Kidney epithelial cell (primary cell): ENCODE measurements at regions not wholly inside any gene's neighbourhood (a gene's known extent, or its start where the extent isn't known, plus 50 kb on each side); places are given as distances from the start of the nearest gene placed in this dataset.
"Not testable (repeated sequence)": the region's sequence is repeated elsewhere in the genome, so short reads cannot be mapped to it uniquely, and the experiment has no call there.

Experiments
- DNase-seq: peaks from one replicate; pipeline ENCODE4 v3.0.0-alpha.2; 2010; ENCODE audit warnings: low read depth
- H3K27me3 ChIP-seq: 2 replicates; pipeline ENCODE4 v1.6.0; 2011; ENCODE audit warnings: low read length; ENCODE audit not compliant: control insufficient read depth, insufficient read depth
- H3K36me3 ChIP-seq: 2 replicates; pipeline ENCODE4 v1.5.1; 2011; ENCODE audit warnings: low read length; ENCODE audit not compliant: control insufficient read depth, insufficient read depth
- H3K4me3 ChIP-seq: 2 replicates; pipeline ENCODE4 v1.5.1; 2011; ENCODE audit warnings: low read depth, mild to moderate bottlenecking, control low read depth, low read length
- TF ChIP-seq, protein P1 (sequence below): IDR thresholded peaks from 2 replicates; pipeline ENCODE4 v1.5.1; 2011; ENCODE audit warnings: mild to moderate bottlenecking, moderate library complexity, low read length, control low read depth, inconsistent platforms; ENCODE audit not compliant: insufficient read depth, poor library complexity, severe bottlenecking

GRCh38 chr3:145906755-145907154 is 254.2 kb downstream of the PLOD2 start:
- no peaks in the 10 kb centered on the region for H3K36me3 ChIP-seq
- no peak overlapping the region for H3K4me3 ChIP-seq
- DNase-seq: no peak
- TF ChIP-seq, protein P1, sequence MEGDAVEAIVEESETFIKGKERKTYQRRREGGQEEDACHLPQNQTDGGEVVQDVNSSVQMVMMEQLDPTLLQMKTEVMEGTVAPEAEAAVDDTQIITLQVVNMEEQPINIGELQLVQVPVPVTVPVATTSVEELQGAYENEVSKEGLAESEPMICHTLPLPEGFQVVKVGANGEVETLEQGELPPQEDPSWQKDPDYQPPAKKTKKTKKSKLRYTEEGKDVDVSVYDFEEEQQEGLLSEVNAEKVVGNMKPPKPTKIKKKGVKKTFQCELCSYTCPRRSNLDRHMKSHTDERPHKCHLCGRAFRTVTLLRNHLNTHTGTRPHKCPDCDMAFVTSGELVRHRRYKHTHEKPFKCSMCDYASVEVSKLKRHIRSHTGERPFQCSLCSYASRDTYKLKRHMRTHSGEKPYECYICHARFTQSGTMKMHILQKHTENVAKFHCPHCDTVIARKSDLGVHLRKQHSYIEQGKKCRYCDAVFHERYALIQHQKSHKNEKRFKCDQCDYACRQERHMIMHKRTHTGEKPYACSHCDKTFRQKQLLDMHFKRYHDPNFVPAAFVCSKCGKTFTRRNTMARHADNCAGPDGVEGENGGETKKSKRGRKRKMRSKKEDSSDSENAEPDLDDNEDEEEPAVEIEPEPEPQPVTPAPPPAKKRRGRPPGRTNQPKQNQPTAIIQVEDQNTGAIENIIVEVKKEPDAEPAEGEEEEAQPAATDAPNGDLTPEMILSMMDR: no peak
- H3K27me3 ChIP-seq: no peaks in the 10 kb centered on the region

- TF ChIP-seq, protein P1: no peak
- H3K27me3 ChIP-seq: no peaks in the 10 kb centered on the region
- H3K4me3 ChIP-seq: no peak overlapping the region
- DNase-seq: no peak
- H3K36me3 ChIP-seq: no peaks in the 10 kb centered on the region
Measured at GRCh38 chr3:145911016-145911415, 250.0 kb downstream of the PLOD2 start.

- no peak for DNase-seq
Measured at GRCh38 chr3:145915787-145916186, 245.2 kb downstream of the PLOD2 start.

GRCh38 chr3:145927736-145928135 is 233.2 kb downstream of the PLOD2 start:
- not testable (repeated sequence) for DNase-seq, H3K36me3 ChIP-seq, H3K4me3 ChIP-seq, H3K27me3 ChIP-seq

More at GRCh38 chr3:145915787-145916186, 245.2 kb downstream of the PLOD2 start:
- no peaks in the 10 kb centered on the region for H3K36me3 ChIP-seq
- no peaks in the 10 kb centered on the region for H3K27me3 ChIP-seq
- no peak overlapping the region for H3K4me3 ChIP-seq
- TF ChIP-seq, protein P1: no peak

- TF ChIP-seq, protein P1: no peak
- Histone ChIP-seq H3K36me3 (no peaks in the 10 kb centered on the region), H3K4me3 (no peak overlapping the region), H3K27me3 (no peaks in the 10 kb centered on the region)
- no peak for DNase-seq
Measured at GRCh38 chr3:145936971-145937370, 224.0 kb downstream of the PLOD2 start.

DNA sequence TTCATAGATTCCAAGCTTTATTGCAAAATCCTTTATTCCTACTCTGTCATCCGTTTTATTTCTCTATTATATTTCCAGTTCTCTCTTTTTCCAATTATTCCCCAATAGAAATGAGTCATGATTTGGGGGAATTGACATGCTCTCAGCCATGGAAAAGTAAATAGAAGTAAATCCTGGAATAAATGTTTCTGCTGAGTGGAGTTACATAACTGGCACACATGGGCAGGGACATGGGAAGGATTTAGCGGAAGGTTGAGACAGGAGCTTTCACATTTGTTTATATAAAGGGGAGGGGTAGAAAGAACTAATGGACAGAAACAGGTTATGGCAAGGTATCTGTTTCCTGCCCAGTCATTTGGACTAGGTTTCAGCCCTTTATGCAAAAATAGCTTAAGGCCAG is 221.6 kb downstream of the PLOD2 start:
- TF ChIP-seq, protein P1: no peak
- H3K27me3 ChIP-seq: no peaks in the 10 kb centered on the region
- DNase-seq: no peak
- no peak overlapping the region for H3K4me3 ChIP-seq
- no peaks in the 10 kb centered on the region for H3K36me3 ChIP-seq

DNA sequence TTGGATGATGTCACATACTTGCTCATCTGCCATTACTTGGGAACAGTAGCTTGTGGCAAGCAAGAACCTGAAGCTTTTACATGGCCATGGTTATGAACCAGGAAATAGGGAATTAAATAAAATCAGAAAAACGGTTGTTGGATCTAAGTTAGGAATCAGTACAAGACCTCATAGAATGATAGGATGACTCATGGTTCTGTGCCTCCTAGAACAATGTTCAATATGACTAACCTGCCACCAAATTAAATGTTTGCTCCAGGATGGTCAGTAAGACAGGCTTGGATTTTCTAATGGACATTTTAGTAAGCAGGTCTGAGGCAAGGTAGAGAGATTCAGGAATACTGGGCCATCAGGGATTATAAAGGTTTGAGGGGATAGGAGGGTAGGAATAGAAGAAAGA is 218.9 kb downstream of the PLOD2 start:
- no peaks in the 10 kb centered on the region for H3K36me3 ChIP-seq
- no peak overlapping the region for H3K4me3 ChIP-seq
- no peaks in the 10 kb centered on the region for H3K27me3 ChIP-seq
- TF ChIP-seq, protein P1: no peak
- no peak for DNase-seq
